ENCODE measurements at regions not wholly inside any gene's neighbourhood (a gene's known extent, or its start where the extent isn't known, plus 50 kb on each side); places are given as distances from the start of the nearest gene placed in this dataset.
"Not testable (repeated sequence)": the region's sequence is repeated elsewhere in the genome, so short reads cannot be mapped to it uniquely, and the experiment has no call there.

DNA sequence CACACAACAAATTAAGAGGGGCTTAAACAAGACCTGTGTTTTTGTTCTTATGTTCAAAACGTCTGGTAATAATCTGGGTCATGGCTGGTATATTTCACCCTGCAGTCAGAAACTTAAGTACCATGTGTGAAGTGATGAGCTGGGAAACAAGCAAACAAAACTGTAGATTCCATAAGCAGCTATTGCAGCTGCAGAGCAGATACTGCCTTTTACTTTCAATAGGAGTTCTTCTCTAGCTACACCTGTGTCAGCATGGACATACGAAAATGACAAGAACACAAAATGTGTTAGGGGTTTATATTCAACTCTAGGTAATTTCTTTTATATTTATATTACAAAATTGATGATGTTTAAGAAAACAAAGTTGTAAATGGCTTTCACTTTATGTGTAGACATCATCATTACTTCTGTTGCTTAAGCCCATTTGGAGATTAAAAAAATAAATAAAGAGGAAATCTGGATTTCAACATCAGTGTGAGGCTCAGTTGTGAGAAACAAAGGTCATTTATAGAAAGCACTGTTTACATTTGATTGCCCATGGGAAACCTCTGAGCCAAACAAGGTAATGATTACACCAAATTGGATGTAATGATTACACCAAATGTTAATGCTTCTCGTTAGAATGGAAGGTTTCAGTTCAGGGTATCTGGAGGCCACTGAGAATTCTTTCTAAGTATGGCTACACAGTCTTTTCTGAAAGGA is 451.0 kb upstream of the SLC10A2 start:
- DNase-seq = no peak

- no peak for DNase-seq
Observed at GRCh38 chr13:103516015-103516795, 450.0 kb upstream of the SLC10A2 start.

DNA sequence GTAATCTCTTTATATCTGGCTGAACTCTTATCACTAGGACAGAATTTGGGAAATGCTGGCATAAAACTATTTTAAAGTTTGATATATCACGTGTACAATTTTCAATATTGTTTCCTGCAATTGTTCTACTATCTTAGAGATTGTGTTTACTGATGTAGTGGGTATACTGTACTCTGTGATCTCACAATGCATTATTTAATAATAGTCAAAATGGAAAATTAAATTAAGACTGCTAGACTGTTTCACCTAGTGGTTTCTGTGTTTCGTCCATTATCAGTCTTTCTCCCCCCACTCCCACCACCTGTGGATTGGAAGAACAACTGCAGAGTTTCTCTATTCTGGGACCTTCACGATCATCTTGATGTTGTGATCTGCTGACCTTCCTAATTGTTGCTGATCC is 449.2 kb upstream of the SLC10A2 start:
- DNase-seq = no peak

DNA sequence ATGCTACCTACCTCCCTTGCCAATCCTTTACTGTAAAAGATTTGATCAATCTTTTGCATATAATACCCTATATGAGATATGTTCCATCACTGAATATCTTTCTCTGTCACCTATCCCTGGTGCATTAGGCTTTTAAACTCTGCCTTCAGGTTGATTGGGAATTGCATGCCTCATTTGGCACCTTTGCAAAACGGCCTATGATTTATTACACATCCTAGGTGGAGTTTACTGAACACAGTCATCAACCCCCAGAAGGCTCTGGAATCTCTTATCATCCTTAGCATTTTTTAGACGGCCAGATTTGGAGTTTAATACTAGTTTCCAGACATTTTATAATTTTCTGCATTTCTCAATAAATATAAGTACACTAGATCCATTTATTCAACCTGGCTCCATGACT is 448.4 kb upstream of the SLC10A2 start:
- DNase-seq = no peak

GRCh38 chr13:103514188-103514587 is 448.0 kb upstream of the SLC10A2 start:
- DNase-seq = no peak

- no peak for DNase-seq
Observed at GRCh38 chr13:103510007-103510535, 443.9 kb upstream of the SLC10A2 start.

DNA sequence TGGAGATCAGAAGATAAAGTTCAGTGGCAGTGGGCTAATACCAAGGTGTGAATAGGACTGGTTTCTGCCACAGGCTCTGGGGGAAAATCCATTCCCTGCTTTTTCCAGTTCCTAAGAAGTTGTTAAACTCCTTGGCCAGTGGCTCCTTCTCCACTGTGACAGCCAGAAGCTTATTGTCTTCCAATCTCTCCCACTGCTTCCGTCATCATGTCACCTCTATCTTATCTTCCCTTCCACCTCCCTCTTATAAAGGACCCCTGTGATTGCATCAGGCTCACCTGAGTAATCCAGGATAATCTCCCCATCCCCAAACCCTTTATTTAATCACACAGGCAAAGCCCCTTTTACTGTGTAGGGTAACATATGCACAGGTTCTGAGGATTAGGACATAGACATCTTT is 431.2 kb upstream of the SLC10A2 start:
- DNase-seq = no peak

DNA sequence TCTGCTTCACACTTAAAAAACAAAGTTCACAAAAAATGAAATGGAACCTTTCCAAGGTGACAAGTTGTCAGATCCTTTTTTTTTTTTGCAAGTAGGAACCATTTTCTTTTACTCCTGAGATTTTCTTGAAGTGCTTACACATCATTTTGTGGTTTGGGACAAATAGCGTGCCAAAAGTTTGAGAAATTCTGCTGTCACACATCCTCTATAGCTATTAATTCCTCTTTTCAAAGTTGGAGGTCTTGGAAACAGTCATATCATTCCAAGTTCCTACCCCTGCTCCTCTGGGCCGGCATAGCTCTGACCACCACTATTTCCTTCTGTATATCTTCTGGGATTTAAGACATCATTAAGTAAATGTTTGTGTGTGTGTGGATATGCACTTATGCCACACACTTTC is 421.6 kb upstream of the SLC10A2 start:
- DNase-seq = no peak

DNA sequence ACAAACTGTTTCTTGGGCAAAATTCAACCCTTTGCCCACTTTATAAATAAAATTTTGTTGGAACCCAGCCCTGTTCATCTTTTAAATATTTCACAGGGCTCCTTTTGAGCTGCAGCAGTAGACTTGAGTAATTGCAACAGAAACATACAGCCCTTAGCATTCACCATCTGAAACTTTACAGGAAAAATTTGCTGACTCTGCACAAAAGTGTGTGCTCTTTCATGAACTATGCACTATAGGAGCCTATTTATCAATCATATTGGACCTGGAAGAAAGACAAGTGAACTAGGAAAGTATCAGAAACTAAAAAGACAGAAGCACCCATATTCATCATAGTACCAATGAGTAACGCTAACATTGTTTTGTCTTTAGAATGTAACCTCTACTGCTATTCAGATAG is 406.9 kb upstream of the SLC10A2 start:
- no peak for DNase-seq

DNA sequence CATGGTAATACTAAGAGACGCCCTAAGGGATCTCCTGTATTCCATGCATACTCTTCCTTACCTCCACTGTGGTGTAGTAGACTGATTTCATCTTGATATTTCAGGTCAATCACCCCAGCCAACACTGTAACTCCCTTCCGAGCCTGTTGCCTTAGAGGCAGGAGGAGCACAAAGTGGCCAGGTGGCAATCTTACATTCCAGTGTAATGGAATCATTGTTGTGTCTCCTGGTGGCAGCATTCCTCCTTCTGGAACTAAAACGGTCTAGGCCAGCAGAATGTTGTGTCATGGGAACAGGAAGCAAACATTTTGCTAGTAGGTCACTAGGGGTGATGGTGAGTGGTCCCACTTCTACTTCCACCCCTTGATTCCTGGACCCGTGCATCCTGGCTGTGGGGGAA is 405.7 kb upstream of the SLC10A2 start:
- DNase-seq = no peak

DNA sequence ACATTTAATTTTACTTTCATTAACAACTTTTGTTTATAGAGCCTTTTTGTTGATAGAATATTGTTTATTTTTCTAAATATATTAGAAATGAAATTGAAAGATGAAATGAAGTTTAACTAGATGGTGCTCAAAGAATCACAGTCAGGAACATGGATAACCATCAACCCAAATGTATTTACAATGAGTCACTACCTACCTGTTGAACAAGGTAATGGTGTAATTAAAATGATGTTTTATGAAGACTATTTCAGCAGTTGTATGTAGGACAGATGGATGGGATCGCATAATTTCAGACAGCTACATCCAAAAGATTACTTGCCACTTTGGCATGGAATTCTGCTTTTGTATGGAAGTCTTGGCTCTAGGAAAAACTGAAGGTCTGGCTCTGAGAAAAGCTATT is 403.6 kb upstream of the SLC10A2 start:
- no peak for DNase-seq

DNA sequence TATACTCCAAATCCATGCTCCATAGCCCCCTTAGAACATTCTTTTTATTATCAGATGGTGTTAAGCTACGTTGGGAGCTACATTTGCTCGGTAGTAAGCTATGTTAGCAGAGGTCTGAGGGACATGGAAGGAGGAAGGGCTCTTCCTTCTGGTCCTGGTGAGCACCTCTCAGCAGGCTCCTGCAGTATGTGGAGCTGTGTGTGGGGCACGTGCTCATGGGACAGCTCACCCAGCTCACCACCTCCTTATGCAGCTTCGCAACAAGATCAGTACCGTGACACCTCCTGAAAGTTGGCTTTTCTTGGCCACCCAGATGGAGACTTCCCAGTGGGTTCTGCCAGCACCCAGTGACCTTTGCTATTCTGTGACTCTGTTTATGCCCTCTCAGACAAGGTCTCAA is 400.5 kb upstream of the SLC10A2 start:
- no peak for DNase-seq

- DNase-seq = not testable (repeated sequence)
Observed at GRCh38 chr13:103460246-103460645, 394.0 kb upstream of the SLC10A2 start.

GRCh38 chr13:103457050-103457449 is 390.8 kb upstream of the SLC10A2 start:
- DNase-seq = not testable (repeated sequence)

- DNase-seq = no peak
Observed at GRCh38 chr13:103451656-103452055, 385.4 kb upstream of the SLC10A2 start.

DNA sequence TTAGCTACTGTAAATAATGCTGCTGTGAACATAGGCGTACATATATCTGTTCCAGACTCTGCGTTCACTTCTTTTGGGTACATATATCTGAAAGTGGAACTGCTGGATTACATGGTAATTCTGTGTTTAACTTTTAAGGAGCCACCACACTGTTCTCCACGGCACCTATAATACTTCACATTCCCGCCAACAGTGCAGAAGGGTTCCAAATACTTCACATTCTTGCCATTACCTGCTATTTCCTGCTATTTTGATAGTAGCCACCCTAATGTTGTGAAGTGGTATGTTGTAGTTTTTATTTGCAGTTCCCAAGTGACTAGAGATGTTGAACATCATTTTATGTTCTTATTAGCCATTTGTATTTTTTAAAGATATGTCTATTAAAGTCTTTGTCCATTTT is 377.4 kb upstream of the SLC10A2 start:
- no peak for DNase-seq

DNA sequence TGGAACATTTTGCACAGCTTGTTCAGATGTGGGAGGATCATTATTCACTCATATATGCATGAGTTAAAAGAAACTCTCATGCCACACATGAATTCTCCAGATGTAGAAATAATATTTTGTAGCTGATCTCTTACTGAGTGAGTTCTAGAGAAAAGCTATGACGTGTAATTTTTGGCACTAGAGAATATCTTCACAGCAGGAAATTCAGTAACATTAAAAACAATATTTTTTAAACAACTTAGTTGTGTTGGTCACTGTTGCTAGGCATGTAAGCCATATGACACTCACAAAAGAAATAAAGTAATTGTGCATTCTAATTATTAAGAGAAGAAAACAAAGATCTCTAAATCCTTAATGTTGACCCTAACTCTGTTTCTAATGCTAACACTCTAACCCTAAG is 371.4 kb upstream of the SLC10A2 start:
- DNase-seq = no peak

GRCh38 chr13:103436057-103436654 is 369.9 kb upstream of the SLC10A2 start:
- no peak for DNase-seq

GRCh38 chr13:103431856-103432255 is 365.6 kb upstream of the SLC10A2 start:
- no peak for DNase-seq

- no peak for DNase-seq
Observed at GRCh38 chr13:103430368-103430767, 364.2 kb upstream of the SLC10A2 start.

- DNase-seq = no peak
Observed at GRCh38 chr13:103410002-103410401, 343.8 kb upstream of the SLC10A2 start.

- DNase-seq = no peak
Observed at GRCh38 chr13:103406967-103407366, 340.8 kb upstream of the SLC10A2 start.

- DNase-seq = no peak
Observed at GRCh38 chr13:103405297-103405696, 339.1 kb upstream of the SLC10A2 start.

DNA sequence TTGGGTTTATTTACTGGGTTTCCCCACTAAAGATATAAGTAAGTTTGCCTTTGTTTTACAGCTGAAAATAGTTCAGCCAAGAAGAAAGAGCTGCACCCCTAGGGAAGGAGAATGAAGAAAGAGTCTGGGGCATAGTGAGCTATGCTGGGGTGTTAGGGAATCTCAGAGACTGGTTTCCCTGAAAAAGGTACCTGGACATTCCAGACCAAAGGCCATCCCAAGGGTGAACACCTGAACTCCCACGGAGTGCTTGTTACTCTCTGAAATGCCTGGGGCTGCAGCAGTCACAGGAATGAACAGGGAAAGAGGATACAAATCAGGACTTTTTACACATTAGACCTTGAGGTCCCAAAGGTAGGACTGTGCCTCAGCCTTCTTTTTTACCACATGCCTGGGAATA is 337.6 kb upstream of the SLC10A2 start:
- DNase-seq = no peak
